GM19468 (cell line): ENCODE measurements at regions not wholly inside any gene's neighbourhood (a gene's known extent, or its start where the extent isn't known, plus 50 kb on each side); places are given as distances from the start of the nearest gene placed in this dataset.
"Not testable (repeated sequence)": the region's sequence is repeated elsewhere in the genome, so short reads cannot be mapped to it uniquely, and the experiment has no call there.

Source experiments
- ATAC-seq: cut with Tn5 transposase; IDR thresholded peaks from one replicate; pipeline ENCODE4 v1.9.1; 2021; ENCODE audit warnings: mild to moderate bottlenecking, moderate library complexity, moderate number of reproducible peaks; ENCODE audit not compliant: unreplicated experiment; ENCODE audit errors: extremely low read depth

- not testable (repeated sequence) for ATAC-seq
Observed at GRCh38 chr7:89857053-89857452, 297.2 kb upstream of the STEAP1 start.

GRCh38 chr7:89857767-89858166, 296.5 kb upstream of the STEAP1 start:
- no peak for ATAC-seq

GRCh38 chr7:89887489-89887888, 266.8 kb upstream of the STEAP1 start:
- no peak for ATAC-seq

- ATAC-seq, result no peak
Observed at GRCh38 chr7:89908736-89909135, 245.5 kb upstream of the STEAP1 start.

GRCh38 chr7:89914711-89915110, 239.6 kb upstream of the STEAP1 start:
- ATAC-seq, result no peak

- ATAC-seq, result no peak
Observed at GRCh38 chr7:89926194-89926593, 228.1 kb upstream of the STEAP1 start.

GRCh38 chr7:89926701-89927100, 227.6 kb upstream of the STEAP1 start:
- ATAC-seq, result no peak

GRCh38 chr7:89927762-89928161, 226.5 kb upstream of the STEAP1 start:
- no peak for ATAC-seq

- ATAC-seq, result no peak
Observed at GRCh38 chr7:89928451-89928850, 225.8 kb upstream of the STEAP1 start.

GRCh38 chr7:89934101-89934500, 220.2 kb upstream of the STEAP1 start:
- ATAC-seq, result no peak

GRCh38 chr7:89943525-89944050, 210.7 kb upstream of the STEAP1 start:
- ATAC-seq, result no peak

GRCh38 chr7:89958525-89959068, 195.7 kb upstream of the STEAP1 start:
- ATAC-seq, result no peak

- ATAC-seq, result no peak
Observed at GRCh38 chr7:89966067-89966664, 188.1 kb upstream of the STEAP1 start.

GRCh38 chr7:89975577-89975976, 178.7 kb upstream of the STEAP1 start:
- ATAC-seq, result no peak

- no peak for ATAC-seq
Observed at GRCh38 chr7:89987665-89988064, 166.6 kb upstream of the STEAP1 start.

GRCh38 chr7:89988074-89988473, 166.2 kb upstream of the STEAP1 start:
- ATAC-seq, result no peak

- ATAC-seq, result no peak
Observed at GRCh38 chr7:89989454-89989853, 164.8 kb upstream of the STEAP1 start.

- no peak for ATAC-seq
Observed at GRCh38 chr7:89994483-89994882, 159.8 kb upstream of the STEAP1 start.

- no peak for ATAC-seq
Observed at GRCh38 chr7:89998554-89998953, 155.7 kb upstream of the STEAP1 start.

- no peak for ATAC-seq
Observed at GRCh38 chr7:90005836-90006235, 148.4 kb upstream of the STEAP1 start.

GRCh38 chr7:90007001-90007654, 147.1 kb upstream of the STEAP1 start:
- no peak for ATAC-seq

- ATAC-seq, result no peak
Observed at GRCh38 chr7:90007831-90008230, 146.4 kb upstream of the STEAP1 start.
